ENCODE measurements at regions not wholly inside any gene's neighbourhood (a gene's known extent, or its start where the extent isn't known, plus 50 kb on each side); places are given as distances from the start of the nearest gene placed in this dataset.
A peak's percentile ranks its signal among the peaks of the same experiment; 100 is the strongest.
"Not testable (repeated sequence)": the region's sequence is repeated elsewhere in the genome, so short reads cannot be mapped to it uniquely, and the experiment has no call there.

DNA sequence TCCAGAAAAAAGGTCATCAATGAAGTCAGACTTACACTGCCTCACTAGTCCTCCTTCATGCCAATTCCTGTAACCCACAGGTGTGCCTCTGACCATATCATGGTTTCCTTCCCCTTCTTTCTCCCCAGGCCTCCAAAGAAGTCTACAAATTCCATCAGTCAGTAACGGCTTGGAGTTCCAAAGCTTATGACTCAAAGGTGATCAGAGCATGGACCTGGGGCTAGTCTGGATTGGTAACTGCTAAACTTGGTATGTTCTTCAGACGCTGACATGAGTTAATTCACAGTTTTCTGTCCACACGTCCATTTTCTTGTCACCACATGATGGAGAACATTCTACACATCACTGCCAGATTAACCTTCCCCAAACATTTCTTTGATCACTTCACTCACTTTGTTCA, 560.4 kb downstream of the ETNK1 start:
- no peak for DNase-seq (ENCODE audit: low spot score)

DNA sequence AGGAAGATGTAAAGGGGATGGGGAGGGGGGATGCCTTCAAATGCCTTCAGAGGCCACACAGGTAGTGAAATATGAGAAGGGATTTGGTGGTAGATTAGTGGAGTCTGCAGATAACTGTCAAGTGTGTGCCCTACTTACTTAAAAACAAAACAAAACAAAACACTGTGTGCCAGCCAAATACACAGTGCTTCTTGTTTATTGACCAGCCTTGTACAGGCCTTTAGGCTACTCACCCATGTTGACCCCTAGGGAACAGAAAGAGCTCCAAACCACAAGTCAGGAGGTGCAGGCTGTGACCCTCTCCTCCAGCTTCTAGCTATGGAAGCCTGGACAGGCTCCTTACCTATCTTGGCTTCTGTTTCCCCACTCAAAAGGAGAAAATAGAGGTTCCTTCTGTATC, 562.0 kb downstream of the ETNK1 start:
- DNase-seq (ENCODE audit: low spot score) = no peak

DNA sequence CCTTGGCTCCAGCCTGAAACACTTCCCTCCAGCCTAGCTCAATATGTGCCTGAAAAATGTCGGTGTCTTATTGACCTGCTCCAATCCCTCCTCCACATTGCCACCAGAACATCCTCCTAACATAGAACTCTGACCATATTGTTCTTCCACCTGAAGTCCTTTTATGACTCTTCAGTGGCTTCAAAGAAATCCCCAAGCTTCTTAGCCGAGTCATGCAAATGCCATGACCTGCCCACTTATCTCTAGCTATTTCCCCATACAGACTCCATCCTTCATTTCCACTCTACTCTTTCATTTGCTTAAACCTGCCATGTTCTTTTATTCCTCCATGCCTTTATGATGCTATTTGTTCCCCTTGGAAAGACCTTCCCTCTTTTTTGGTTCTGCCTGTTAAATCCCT, 568.6 kb downstream of the ETNK1 start:
- no peak for DNase-seq (ENCODE audit: low spot score)

DNA sequence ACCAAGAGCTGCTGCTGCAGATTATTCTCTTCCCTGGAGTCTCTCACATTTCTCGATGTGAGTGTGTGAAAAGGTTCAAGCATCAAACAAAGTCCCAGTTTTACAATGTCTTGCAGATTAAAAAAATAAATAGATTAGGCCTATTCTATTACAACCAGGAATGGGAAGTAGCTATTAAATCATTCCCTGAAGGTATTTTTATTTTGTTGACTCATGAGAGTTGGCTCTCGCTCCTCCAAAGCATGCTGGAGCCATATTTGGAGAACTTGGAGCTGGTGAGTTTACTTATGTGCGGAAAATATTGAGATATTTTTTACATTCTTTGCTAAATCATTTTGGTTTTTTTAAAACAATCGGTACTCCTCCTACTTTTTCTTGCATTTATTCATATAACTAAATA, 572.3 kb downstream of the ETNK1 start:
- DNase-seq (ENCODE audit: low spot score) = no peak

DNA sequence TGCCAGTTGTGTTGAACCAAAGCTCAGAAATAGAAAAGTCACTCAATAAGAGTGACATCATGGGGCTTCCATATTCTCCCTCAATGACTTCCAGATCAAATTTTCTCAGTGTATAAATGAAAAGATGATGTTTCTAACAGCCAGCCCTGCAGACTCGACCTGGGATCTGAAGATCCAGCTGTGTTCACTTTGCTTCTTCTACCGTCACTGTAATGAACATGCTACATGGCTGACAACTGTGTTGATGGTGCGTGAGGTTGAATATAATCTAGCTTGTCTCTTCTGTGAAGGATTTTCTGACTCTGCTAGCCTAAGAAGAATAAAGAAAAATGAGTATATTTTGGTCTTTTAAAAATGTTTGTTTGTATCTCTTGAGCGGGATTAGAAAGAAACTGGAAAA, 577.8 kb downstream of the ETNK1 start:
- no peak for DNase-seq (ENCODE audit: low spot score)

DNA sequence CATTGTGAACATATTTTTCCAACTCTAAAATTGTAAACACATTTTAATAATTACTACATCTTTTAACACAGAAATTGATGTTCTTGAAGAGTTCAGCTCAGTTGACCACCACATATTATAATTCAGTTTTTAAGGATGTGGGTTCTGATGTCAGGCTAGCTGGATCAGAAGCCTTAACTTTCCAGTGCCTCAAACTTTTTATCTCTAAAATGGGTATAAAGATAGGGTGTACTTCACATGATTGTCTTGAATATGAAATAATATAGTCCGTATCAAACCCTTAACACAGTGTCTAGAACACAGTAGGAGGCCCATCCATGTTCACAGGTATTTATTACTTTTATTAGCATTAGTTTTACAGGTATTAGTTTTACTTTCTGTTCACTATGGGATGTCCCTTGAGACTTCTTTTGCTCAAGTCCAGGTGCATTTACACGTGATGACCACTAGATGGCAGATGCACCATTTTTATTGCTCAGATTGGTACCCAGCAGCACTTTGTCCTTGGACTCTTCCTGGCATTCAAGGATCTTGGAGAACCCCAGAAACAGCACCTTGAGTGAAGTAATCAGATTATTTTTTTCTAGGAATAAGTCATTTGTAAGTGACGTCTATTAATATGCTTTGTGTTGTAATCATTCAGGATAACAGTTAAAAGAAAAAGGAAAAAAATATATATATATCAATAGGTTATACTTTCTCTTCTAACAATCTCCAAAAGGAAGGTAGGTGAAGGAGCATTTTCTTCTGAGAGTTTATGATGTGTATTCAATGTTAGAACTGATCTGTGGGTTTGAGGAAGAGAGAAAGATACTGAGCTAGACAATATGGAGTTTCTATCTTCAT, 580.2 kb downstream of the ETNK1 start:
- DNase-seq (ENCODE audit: low spot score) = peak; percentile 51

DNA sequence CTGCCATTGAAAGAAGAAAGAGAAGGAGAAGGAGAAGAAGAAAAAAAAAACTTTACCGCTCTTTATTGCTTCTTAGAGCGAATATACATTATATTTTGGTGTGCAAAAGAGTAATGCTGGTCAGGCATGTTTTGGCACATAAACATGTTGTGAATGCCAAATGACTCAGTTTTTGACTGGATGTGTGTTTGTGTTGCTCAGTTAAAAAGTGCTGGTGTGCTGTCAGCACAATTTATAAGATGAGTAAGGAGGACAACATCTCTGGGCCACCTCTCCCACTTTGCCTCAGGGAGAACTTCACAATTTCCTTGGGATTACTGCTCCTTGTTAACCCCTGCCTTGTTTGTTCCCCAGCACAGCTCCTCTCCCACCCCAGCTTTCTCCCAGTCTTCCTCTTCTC, 584.8 kb downstream of the ETNK1 start:
- DNase-seq (ENCODE audit: low spot score) = no peak

- no peak for DNase-seq (ENCODE audit: low spot score)
These were observed 585.6 kb downstream of the ETNK1 start for GRCh38 chr12:23210573-23210972.

DNA sequence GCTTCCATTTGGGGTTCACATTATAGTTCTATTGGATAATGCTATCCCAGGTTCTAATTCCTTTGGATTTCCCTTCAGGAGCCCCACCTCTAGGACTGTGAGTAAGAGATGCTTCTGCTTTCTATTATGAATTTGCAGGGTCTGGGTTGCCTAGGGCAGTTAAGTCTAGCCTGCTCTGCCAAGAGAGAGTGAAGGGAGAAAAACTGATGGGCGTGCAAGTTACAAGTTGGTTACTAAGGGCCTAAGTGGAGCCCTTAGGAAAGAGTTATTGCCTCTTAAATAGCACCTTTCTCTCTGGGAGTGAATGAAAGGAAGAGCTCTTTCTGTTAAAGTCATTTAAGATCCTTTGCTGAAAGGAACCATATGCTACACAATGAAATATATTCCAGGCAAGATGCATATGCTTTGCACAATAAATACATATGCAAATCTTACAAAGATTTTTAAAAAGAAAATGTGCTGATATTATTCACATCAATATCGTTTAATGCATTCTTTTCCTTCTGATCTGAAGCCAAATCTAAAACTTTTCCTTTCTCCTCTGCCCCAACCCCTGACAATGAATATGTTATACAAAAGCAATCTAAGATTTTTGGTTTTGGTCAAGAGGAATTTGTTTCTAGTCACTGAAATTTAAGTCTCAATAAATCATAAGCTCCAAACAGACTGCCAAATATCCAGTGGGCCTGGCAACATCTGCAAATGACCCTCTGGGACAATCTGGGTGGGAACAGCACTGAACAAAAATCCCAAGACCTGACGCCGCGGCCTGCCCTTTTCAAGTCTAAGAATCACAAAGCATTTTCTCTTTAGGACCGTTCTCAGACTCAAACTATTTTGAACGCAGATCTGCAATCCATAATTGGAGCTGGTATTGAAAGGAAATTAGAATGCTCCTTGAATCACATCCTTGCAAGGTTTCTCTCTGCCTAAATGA, 586.7 kb downstream of the ETNK1 start:
- DNase-seq (ENCODE audit: low spot score) = no peak

DNA sequence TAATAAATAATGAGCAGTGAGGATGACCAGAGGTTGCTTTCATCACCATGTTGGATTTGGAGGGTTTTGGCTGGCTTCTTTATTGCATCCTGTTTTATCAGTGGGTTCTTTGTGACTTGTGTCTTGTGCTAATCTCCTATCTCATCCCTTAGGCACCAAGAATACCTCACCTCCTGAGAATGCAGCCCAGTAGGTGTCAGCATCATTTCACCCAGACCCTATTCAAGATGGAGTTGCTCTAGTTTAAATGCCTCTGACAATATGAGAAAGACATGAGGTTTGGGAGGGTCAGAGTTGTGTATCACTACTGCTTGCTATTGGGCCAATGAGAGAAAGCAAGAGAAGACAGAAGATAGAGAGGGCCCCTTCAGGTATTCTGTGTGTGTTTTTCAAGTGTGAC, 592.2 kb downstream of the ETNK1 start:
- no peak for DNase-seq (ENCODE audit: low spot score)

GRCh38 chr12:23217667-23218066, 592.7 kb downstream of the ETNK1 start:
- DNase-seq (ENCODE audit: low spot score) = no peak

- no peak for DNase-seq (ENCODE audit: low spot score)
These were observed 596.1 kb downstream of the ETNK1 start for GRCh38 chr12:23221066-23221465.

- DNase-seq (ENCODE audit: low spot score) = no peak
These were observed 597.0 kb downstream of the ETNK1 start for GRCh38 chr12:23221926-23222325.

- no peak for DNase-seq (ENCODE audit: low spot score)
These were observed 597.8 kb downstream of the ETNK1 start for GRCh38 chr12:23222801-23223200.

DNA sequence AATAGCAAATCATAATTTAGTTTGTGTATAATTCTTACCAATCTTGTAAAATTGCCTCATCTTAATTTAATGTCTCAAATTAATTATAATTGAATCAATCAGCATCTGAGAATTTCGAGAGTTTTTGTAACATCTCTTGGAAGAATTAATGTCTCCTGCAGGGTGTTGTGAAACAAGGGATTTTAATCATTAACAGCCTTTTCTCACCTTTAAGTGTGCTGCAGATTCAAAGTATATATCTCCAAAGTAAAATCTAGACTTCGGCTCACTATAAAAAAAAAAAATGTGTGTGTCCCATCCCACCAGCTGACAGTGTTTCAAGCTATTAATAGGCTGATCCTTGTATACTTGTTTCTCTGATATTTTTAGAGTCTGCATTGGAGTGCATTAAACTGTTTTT, 603.1 kb downstream of the ETNK1 start:
- DNase-seq (ENCODE audit: low spot score) = no peak

DNA sequence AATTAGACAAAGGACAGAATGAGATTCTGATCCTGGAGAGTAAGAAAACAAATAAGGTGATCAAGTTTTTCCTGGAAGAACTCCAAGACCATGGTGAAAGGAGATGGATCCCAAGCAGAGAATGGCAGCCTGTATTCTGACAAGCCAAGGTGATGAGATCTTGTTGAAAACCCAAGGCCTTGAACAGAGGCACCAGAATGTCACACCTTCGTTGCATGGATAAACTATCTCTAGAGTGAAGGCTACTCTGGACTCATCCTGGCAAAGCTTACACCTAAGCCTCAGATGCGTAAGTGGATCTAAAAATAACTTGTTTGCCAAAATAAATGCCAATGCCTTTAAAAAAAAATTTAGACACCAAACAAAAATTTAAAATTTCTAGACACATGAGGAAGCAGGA, 605.9 kb downstream of the ETNK1 start:
- no peak for DNase-seq (ENCODE audit: low spot score)

- no peak for DNase-seq (ENCODE audit: low spot score)
These were observed 611.3 kb downstream of the ETNK1 start for GRCh38 chr12:23236066-23236780.

GRCh38 chr12:23236811-23237210, 611.8 kb downstream of the ETNK1 start:
- DNase-seq (ENCODE audit: low spot score) = no peak

GRCh38 chr12:23238190-23238589, 613.2 kb downstream of the ETNK1 start:
- no peak for DNase-seq (ENCODE audit: low spot score)

- DNase-seq (ENCODE audit: low spot score) = no peak
These were observed 614.0 kb downstream of the ETNK1 start for GRCh38 chr12:23238957-23239356.

DNA sequence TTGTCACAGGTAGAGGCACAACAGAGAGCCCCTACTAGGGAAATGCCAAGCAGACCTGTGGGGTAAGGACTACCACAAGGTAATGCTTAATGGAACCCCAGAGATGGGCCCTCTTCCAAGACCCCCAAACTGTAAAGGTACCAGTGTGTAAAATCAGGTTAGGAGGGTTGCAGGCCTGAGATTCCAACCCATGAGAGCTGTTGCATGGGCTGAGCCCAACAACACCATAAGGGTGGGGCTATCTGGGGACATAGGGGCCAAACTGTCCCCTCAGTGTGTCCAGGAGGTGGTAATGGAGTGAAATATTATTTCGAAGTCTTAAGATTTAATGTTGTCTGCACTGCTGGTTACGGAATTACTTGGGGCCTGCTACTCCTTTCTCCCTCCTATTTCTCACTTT, 620.2 kb downstream of the ETNK1 start:
- no peak for DNase-seq (ENCODE audit: low spot score)

DNA sequence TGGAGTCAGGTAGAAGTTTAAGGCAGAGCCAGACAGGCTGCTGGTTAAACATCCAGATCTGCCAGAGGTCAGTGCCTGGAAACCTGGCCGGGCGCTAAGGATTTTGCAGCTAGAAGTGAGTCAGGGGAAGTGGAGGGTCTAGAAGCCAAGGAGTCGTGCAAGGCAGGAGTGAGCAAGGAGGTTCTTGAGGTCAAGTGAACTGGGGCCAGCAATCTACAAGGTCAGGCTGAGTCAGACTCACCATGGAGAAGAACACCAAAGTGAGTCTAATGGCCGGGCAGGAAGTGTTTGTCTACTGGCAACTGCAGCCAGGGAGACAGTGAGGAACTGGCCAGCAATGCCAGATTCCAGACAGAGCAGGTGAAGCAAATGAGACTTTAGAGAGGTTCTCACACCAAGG, 628.2 kb downstream of the ETNK1 start:
- no peak for DNase-seq (ENCODE audit: low spot score)

GRCh38 chr12:23253910-23254309, 628.9 kb downstream of the ETNK1 start:
- DNase-seq (ENCODE audit: low spot score) = not testable (repeated sequence)
